C4-2B (cell line): ENCODE measurements at regions not wholly inside any gene's neighbourhood (a gene's known extent, or its start where the extent isn't known, plus 50 kb on each side); places are given as distances from the start of the nearest gene placed in this dataset.
"Not testable (repeated sequence)": the region's sequence is repeated elsewhere in the genome, so short reads cannot be mapped to it uniquely, and the experiment has no call there.

Experiments used
- H3K27ac ChIP-seq: fragments of 450-650 bp; 2 replicates; pipeline ENCODE4 v1.5.1; 2017
- CTCF ChIP-seq: fragments of 450-650 bp; conservative IDR thresholded peaks from 2 replicates; pipeline ENCODE4 v1.5.1; 2017; ENCODE audit warnings: mild to moderate bottlenecking
- ZFX ChIP-seq: fragments of 450-650 bp; IDR thresholded peaks from 2 replicates; pipeline ENCODE4 v1.6.1; 2017

GRCh38 chr4:170227928-170228327, 138.2 kb upstream of the AADAT start:
- TF ChIP-seq ZFX (no peak), CTCF (no peak; the same call in 1 of the 2 replicates)
- no peak overlapping the region for H3K27ac ChIP-seq

GRCh38 chr4:170226288-170226687, 136.5 kb upstream of the AADAT start:
- TF ChIP-seq ZFX = no peak
- no peak for TF ChIP-seq CTCF
- H3K27ac ChIP-seq = no peak overlapping the region

DNA sequence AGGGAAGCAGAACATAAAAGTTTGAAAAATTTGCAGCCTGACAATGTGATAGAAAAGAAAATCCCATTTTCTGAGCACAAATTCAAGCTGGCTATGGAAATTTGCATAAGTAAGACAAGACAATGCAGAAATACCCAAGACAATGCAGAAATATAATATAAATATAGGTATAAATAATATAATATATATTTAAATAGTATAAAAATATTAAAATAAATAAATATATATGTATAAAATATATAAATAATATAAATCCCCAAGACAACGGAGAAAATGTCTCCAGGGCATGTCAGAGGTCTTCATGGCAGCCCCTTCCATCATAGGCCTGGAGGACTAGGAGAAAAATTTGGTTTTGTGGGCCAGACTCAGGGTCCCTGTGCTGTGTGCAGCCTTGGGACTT, 125.0 kb upstream of the AADAT start:
- no peak for TF ChIP-seq CTCF
- no peak for TF ChIP-seq ZFX

GRCh38 chr4:170214101-170214500, 124.3 kb upstream of the AADAT start:
- H3K27ac ChIP-seq = no peak overlapping the region
- TF ChIP-seq ZFX (no peak), CTCF (no peak)

More for the DNA sequence above, 125.0 kb upstream of the AADAT start:
- H3K27ac ChIP-seq = no peak overlapping the region

- TF ChIP-seq ZFX (no peak), CTCF (no peak)
- H3K27ac ChIP-seq = no peak overlapping the region
Observed at GRCh38 chr4:170202721-170203120, 113.0 kb upstream of the AADAT start.

DNA sequence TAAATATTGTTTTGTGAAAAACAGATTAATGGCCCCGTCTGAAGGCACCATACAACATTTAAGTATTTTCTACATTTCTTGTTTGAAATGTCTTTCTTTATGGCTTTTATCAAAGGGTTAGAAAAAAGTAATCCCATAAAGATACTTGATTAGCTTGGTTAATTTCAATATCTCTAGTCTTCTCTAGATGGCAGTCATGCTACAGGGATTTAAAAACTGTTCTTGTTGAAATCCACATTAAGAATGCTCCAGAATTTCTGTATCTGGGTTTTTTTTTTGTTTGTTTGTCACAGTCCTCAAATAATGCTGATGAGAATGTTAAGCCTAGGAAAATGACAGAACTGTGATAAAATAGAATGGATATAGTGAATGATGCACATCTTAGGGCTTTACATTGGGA, 109.0 kb upstream of the AADAT start:
- TF ChIP-seq ZFX (no peak), CTCF (peak; percentile 67)
- H3K27ac ChIP-seq = no peak overlapping the region

DNA sequence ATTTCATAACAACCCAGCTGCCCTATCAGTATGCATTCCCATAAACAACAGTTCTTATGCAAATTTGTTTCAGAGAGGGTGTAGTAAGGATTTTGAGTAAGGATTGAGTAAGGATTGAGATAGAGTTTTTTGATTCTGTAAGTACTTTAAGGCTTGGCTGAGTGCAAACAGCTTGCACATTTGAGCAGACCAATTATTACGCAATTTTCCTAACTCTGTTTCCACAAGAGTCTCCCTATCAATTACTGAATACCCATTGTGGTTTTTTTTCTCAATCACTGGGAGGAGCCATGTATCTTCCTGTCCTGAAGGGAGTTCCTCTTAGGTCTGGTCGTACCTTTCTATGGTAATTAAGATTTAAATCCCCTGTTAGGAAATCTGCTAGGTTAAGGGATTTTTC, 105.0 kb upstream of the AADAT start:
- not testable (repeated sequence) for H3K27ac ChIP-seq

GRCh38 chr4:170193496-170193895, 103.7 kb upstream of the AADAT start:
- no peak for TF ChIP-seq ZFX
- no peak for TF ChIP-seq CTCF
- H3K27ac ChIP-seq = peak overlapping the region; percentile 54; the same call in 1 of the 2 replicates
